ENCODE measurements at regions not wholly inside any gene's neighbourhood (a gene's known extent, or its start where the extent isn't known, plus 50 kb on each side); places are given as distances from the start of the nearest gene placed in this dataset.
"Not testable (repeated sequence)": the region's sequence is repeated elsewhere in the genome, so short reads cannot be mapped to it uniquely, and the experiment has no call there.

GRCh38 chr12:82634495-82635258 lies 52.0 kb upstream of the TMTC2 start:
- DNase-seq: not testable (repeated sequence)

- no peak for DNase-seq
Measured at GRCh38 chr12:82635263-82635662, 51.4 kb upstream of the TMTC2 start.
